SK-N-SH treated with all-trans-retinoic acid at 6 μM for 48 hours (cell line): ENCODE measurements at regions not wholly inside any gene's neighbourhood (a gene's known extent, or its start where the extent isn't known, plus 50 kb on each side); places are given as distances from the start of the nearest gene placed in this dataset.

Experiments
- ATAC-seq: fragments of 200-7000 bp; cut with Tn5 transposase; 3 replicates; pipeline ENCODE4 v1.9.1; 2020; ENCODE audit warnings: mild to moderate bottlenecking, moderate library complexity
- BACH2 ChIP-seq: fragments of 250-450 bp; sonication (Bioruptor Pico); IDR thresholded peaks from 2 replicates; pipeline ENCODE4 v1.9.0; 2021; ENCODE audit warnings: mild to moderate bottlenecking, borderline replicate concordance
- CSDC2 ChIP-seq: fragments of 250-450 bp; sonication (Bioruptor Pico); IDR thresholded peaks from 2 replicates; pipeline ENCODE4 v1.5.0; 2020; ENCODE audit warnings: mild to moderate bottlenecking, moderate library complexity
- CSRNP3 ChIP-seq: fragments of 250-450 bp; sonication (Bioruptor Pico); IDR thresholded peaks from 2 replicates; pipeline ENCODE4 v1.5.1; 2021; ENCODE audit warnings: mild to moderate bottlenecking, moderate library complexity
- ESRRG ChIP-seq: fragments of 250-450 bp; sonication (Bioruptor Pico); IDR thresholded peaks from 2 replicates; pipeline ENCODE4 v1.6.1; 2021; ENCODE audit warnings: mild to moderate bottlenecking
- GLIS3 ChIP-seq: fragments of 250-450 bp; sonication (Bioruptor Pico); IDR thresholded peaks from 2 replicates; pipeline ENCODE4 v1.5.0; 2020; ENCODE audit warnings: mild to moderate bottlenecking, moderate library complexity
- ISL1 ChIP-seq: fragments of 250-450 bp; sonication (Bioruptor Pico); IDR thresholded peaks from 2 replicates; pipeline ENCODE4 v2.1.2; 2022; ENCODE audit warnings: mild to moderate bottlenecking, moderate library complexity
- OSR1 ChIP-seq: fragments of 250-450 bp; sonication (Bioruptor Pico); IDR thresholded peaks from 2 replicates; pipeline ENCODE4 v1.8.0; 2022; ENCODE audit warnings: moderate library complexity, mild to moderate bottlenecking, inconsistent platforms
- PATZ1 ChIP-seq: fragments of 250-450 bp; sonication (Bioruptor Pico); IDR thresholded peaks from 2 replicates; pipeline ENCODE4 v1.8.0; 2020; ENCODE audit warnings: mild to moderate bottlenecking, moderate library complexity, borderline replicate concordance
- PPARA ChIP-seq: fragments of 250-450 bp; sonication (Bioruptor Pico); IDR thresholded peaks from 2 replicates; pipeline ENCODE4 v1.5.0; 2020; ENCODE audit warnings: mild to moderate bottlenecking, borderline replicate concordance
- RARB ChIP-seq: fragments of 250-450 bp; sonication (Bioruptor Pico); IDR thresholded peaks from 2 replicates; pipeline ENCODE4 v1.8.0; 2021; ENCODE audit warnings: mild to moderate bottlenecking, moderate library complexity
- SNAI2 ChIP-seq: fragments of 250-450 bp; sonication (Bioruptor Pico); IDR thresholded peaks from 2 replicates; pipeline ENCODE4 v1.5.0; 2020; ENCODE audit warnings: mild to moderate bottlenecking, moderate library complexity
- TCF4 ChIP-seq: fragments of 250-450 bp; sonication (Bioruptor Pico); IDR thresholded peaks from 2 replicates; pipeline ENCODE4 v1.8.0; 2021; ENCODE audit warnings: mild to moderate bottlenecking, moderate library complexity, borderline replicate concordance
- TOX ChIP-seq: fragments of 250-450 bp; sonication (Bioruptor Pico); IDR thresholded peaks from 2 replicates; pipeline ENCODE4 v1.8.0; 2021; ENCODE audit warnings: mild to moderate bottlenecking, moderate library complexity, borderline replicate concordance
- ZC3H10 ChIP-seq: fragments of 250-450 bp; sonication (Bioruptor Pico); IDR thresholded peaks from 2 replicates; pipeline ENCODE4 v1.5.1; 2021; ENCODE audit warnings: mild to moderate bottlenecking, moderate library complexity
- ZFP3 ChIP-seq: fragments of 250-450 bp; sonication (Bioruptor Pico); IDR thresholded peaks from 2 replicates; pipeline ENCODE4 v1.5.0; 2020; ENCODE audit warnings: mild to moderate bottlenecking, moderate library complexity
- ZFP30 ChIP-seq: fragments of 450-650 bp; formaldehyde crosslinking; IDR thresholded peaks from 2 replicates; pipeline ENCODE4 v1.5.0; 2022; ENCODE audit warnings: mild to moderate bottlenecking, moderate library complexity
- ZNF565 ChIP-seq: fragments of 450-650 bp; formaldehyde crosslinking; conservative IDR thresholded peaks from 2 replicates; pipeline ENCODE4 v1.5.0; 2020; ENCODE audit warnings: low read depth, mild to moderate bottlenecking, moderate library complexity
- ZNF70 ChIP-seq: fragments of 450-650 bp; formaldehyde crosslinking; IDR thresholded peaks from 2 replicates; pipeline ENCODE4 v1.5.0; 2020; ENCODE audit warnings: mild to moderate bottlenecking, moderate library complexity
- ZNF8 ChIP-seq: fragments of 450-650 bp; formaldehyde crosslinking; IDR thresholded peaks from 2 replicates; pipeline ENCODE4 v1.5.0; 2020; ENCODE audit warnings: mild to moderate bottlenecking, moderate library complexity
- TF ChIP-seq, protein P1 (sequence below): fragments of 250-450 bp; sonication (Bioruptor Pico); IDR thresholded peaks from 2 replicates; pipeline ENCODE4 v1.5.0; 2020; ENCODE audit warnings: mild to moderate bottlenecking, moderate library complexity
- TF ChIP-seq, protein P2 (sequence below): fragments of 250-450 bp; sonication (Bioruptor Pico); IDR thresholded peaks from 2 replicates; pipeline ENCODE4 v1.5.1; 2020; ENCODE audit warnings: low read depth, mild to moderate bottlenecking, moderate library complexity
- TF ChIP-seq, protein P3 (sequence below): fragments of 250-450 bp; sonication (Bioruptor Pico); IDR thresholded peaks from 2 replicates; pipeline ENCODE4 v1.8.0; 2021; ENCODE audit warnings: low read depth, mild to moderate bottlenecking, moderate library complexity, borderline replicate concordance

- ATAC-seq = no peak
- TF ChIP-seq ESRRG (CRISPR knock-in tag) (no peak), TOX (CRISPR knock-in tag) (no peak), TCF4 (CRISPR knock-in tag) (no peak), ZFP3 (CRISPR knock-in tag) (no peak), RARB (CRISPR knock-in tag) (no peak), ZC3H10 (CRISPR knock-in tag) (no peak), ZNF8 (CRISPR knock-in tag) (no peak), ZNF70 (CRISPR knock-in tag) (no peak)
- TF ChIP-seq, protein P1, sequence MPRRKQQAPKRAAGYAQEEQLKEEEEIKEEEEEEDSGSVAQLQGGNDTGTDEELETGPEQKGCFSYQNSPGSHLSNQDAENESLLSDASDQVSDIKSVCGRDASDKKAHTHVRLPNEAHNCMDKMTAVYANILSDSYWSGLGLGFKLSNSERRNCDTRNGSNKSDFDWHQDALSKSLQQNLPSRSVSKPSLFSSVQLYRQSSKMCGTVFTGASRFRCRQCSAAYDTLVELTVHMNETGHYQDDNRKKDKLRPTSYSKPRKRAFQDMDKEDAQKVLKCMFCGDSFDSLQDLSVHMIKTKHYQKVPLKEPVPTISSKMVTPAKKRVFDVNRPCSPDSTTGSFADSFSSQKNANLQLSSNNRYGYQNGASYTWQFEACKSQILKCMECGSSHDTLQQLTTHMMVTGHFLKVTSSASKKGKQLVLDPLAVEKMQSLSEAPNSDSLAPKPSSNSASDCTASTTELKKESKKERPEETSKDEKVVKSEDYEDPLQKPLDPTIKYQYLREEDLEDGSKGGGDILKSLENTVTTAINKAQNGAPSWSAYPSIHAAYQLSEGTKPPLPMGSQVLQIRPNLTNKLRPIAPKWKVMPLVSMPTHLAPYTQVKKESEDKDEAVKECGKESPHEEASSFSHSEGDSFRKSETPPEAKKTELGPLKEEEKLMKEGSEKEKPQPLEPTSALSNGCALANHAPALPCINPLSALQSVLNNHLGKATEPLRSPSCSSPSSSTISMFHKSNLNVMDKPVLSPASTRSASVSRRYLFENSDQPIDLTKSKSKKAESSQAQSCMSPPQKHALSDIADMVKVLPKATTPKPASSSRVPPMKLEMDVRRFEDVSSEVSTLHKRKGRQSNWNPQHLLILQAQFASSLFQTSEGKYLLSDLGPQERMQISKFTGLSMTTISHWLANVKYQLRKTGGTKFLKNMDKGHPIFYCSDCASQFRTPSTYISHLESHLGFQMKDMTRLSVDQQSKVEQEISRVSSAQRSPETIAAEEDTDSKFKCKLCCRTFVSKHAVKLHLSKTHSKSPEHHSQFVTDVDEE (CRISPR knock-in tag) = no peak
Observed at GRCh38 chr6:82651845-82652335, 288.3 kb downstream of the TPBG start.

DNA sequence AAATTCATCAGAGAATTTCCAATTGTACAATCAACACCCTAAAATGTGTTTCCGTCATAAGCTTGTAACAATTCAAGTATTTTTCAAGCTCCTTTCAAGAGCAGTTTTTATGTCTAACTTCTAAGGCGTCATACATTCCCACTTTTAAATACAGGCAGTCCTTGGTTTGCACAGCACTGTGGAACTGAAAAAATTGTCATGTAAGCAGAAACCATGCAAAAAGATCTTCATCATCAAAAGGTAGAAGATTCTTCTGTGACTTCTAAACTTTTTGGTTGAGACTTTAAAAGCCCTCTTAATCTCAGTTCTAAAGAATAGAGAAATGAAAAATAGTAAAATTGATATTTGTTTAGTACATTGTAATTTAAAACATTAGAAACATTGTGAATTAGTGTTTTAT is 315.6 kb downstream of the TPBG start:
- no peak for TF ChIP-seq ISL1 (CRISPR knock-in tag)
- TF ChIP-seq ZC3H10 (CRISPR knock-in tag) = no peak
- TF ChIP-seq ZNF565 (CRISPR knock-in tag) = no peak
- no peak for TF ChIP-seq ZFP3 (CRISPR knock-in tag)
- TF ChIP-seq, protein P2, sequence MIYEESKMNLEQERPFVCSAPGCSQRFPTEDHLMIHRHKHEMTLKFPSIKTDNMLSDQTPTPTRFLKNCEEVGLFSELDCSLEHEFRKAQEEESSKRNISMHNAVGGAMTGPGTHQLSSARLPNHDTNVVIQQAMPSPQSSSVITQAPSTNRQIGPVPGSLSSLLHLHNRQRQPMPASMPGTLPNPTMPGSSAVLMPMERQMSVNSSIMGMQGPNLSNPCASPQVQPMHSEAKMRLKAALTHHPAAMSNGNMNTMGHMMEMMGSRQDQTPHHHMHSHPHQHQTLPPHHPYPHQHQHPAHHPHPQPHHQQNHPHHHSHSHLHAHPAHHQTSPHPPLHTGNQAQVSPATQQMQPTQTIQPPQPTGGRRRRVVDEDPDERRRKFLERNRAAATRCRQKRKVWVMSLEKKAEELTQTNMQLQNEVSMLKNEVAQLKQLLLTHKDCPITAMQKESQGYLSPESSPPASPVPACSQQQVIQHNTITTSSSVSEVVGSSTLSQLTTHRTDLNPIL (CRISPR knock-in tag) = no peak
- TF ChIP-seq SNAI2 = no peak
- TF ChIP-seq GLIS3 (CRISPR knock-in tag) = no peak
- TF ChIP-seq, protein P1 (CRISPR knock-in tag) = no peak
- no peak for TF ChIP-seq RARB (CRISPR knock-in tag)
- TF ChIP-seq PATZ1 = no peak

DNA sequence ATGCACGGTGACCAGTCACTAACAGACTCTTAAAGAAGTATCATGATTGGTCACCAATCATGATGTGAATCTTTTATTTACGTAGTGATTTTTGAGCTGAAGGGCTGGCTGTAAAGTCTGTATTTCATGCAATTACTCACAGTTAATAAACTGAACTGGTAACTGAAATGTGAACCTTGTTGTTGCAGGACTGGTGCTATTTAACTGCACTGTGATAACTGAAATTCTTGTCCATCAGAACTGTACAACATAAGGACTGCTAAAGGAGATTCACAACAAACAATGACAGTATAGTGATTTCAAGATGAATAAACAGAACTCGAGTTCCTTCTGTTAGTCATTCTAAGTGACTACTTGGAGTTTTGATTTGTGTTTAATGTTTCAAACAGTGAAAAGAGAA is 316.6 kb downstream of the TPBG start:
- no peak for ATAC-seq
- no peak for TF ChIP-seq ZFP30 (CRISPR knock-in tag)
- no peak for TF ChIP-seq GLIS3 (CRISPR knock-in tag)
- no peak for TF ChIP-seq ZNF565 (CRISPR knock-in tag)
- TF ChIP-seq, protein P3, sequence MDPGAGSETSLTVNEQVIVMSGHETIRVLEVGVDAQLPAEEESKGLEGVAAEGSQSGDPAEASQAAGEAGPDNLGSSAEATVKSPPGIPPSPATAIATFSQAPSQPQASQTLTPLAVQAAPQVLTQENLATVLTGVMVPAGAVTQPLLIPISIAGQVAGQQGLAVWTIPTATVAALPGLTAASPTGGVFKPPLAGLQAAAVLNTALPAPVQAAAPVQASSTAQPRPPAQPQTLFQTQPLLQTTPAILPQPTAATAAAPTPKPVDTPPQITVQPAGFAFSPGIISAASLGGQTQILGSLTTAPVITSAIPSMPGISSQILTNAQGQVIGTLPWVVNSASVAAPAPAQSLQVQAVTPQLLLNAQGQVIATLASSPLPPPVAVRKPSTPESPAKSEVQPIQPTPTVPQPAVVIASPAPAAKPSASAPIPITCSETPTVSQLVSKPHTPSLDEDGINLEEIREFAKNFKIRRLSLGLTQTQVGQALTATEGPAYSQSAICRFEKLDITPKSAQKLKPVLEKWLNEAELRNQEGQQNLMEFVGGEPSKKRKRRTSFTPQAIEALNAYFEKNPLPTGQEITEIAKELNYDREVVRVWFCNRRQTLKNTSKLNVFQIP (CRISPR knock-in tag) = no peak
- no peak for TF ChIP-seq ESRRG (CRISPR knock-in tag)
- TF ChIP-seq SNAI2 = no peak
- no peak for TF ChIP-seq ZNF70 (CRISPR knock-in tag)
- TF ChIP-seq CSRNP3 (CRISPR knock-in tag) = no peak
- no peak for TF ChIP-seq BACH2 (CRISPR knock-in tag)
- TF ChIP-seq ZFP3 (CRISPR knock-in tag) = no peak
- no peak for TF ChIP-seq ZNF8 (CRISPR knock-in tag)
- no peak for TF ChIP-seq OSR1
- TF ChIP-seq PPARA = no peak
- no peak for TF ChIP-seq RARB (CRISPR knock-in tag)
- no peak for TF ChIP-seq TCF4 (CRISPR knock-in tag)
- TF ChIP-seq ZC3H10 (CRISPR knock-in tag) = no peak
- TF ChIP-seq, protein P2 (CRISPR knock-in tag) = no peak
- no peak for TF ChIP-seq CSDC2
- no peak for TF ChIP-seq ISL1 (CRISPR knock-in tag)

More for the DNA sequence above, 315.6 kb downstream of the TPBG start:
- ATAC-seq = no peak
